NCI-H1930 (cell line): ENCODE measurements at regions not wholly inside any gene's neighbourhood (a gene's known extent, or its start where the extent isn't known, plus 50 kb on each side); places are given as distances from the start of the nearest gene placed in this dataset.
"Not testable (repeated sequence)": the region's sequence is repeated elsewhere in the genome, so short reads cannot be mapped to it uniquely, and the experiment has no call there.

Experiments
- DNase-seq, 2 experiments: peaks; one replicate each; lab custom pipeline; 2025; lab: John Stamatoyannopoulos, UW

DNA sequence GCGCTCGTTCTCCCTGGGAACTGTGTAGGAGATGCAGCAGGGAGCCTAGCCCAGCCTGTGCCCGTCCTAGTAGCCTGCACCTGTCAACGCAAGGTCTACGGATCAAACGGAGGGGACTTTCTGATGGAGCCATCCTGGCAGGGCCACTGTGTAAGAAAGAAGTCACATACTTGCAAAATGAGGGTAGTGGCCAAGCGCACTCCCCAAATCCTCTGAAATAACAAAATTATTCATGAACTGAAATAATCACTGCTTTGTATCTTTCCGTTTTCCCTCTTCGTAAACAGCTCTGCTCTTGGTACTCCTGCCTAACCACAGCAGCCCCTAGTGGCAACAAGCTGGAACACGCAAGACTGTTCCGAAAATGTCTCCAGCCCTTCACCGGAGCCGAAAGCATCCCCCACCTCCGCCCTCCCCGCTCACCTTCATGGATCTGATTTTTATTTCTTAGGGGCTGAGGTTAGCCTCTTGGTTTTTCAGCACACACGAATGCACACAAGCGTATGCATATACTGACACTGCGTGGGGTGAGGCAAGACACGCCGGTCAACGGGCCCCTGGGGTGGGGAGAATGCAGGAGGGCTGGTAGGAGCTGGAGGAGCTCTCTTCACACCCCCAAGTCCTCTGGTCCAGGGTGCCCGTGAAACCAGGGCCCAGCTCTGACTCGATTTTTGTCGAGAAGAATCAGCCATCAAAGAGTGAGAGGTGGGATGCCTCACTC, 100.8 kb downstream of the ABCC12 start:
- peak; percentile 11 to 15 for DNase-seq

DNA sequence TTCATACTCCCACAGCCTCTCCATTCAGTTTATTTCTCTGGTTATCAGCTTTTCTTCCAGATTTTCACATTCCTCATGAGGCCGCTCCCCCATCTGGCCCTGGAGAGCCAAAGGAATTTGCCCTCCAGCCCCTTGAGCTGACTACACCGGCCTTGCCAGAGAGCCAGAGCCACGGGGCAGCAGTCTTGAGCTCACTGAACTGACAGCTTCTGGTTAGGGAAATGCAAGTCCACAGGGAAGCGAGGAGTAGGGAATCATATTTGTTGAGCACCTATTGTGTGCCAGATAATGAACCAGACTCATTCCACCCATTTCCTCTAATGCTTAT, 102.4 kb downstream of the ABCC12 start:
- no peak for DNase-seq

DNA sequence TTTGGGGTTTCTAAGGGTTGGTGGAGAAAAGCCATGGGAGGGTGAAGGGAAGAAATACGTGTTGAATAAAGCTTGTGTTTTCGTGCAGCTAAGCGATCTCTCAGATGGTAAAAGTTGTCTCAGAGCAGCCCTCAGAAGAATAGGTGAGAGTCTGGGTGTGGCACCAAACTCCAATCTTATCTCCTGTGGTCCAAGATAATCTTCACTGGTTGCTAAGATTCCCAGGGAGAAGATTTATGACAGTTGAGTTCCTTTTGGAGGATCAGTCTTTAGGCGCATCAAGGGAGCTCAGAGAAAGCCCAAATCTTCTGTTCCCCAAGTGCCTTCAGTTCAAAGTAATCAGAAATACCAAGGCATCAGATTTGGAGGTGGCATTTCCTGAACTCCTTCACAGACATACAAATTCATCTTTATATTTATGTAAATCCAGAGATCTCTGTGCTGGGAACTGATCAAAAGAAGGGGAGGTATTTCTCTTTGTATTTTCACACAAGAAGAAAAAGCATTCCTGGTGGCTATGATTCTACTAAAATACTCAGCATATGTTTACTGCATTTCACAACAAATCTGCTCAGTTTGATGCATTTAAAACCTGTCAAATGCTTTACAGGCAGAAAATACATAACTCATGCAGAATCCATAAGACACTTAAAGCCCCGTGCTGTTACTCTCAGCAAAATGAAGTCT, 102.9 kb downstream of the ABCC12 start:
- no peak for DNase-seq

DNA sequence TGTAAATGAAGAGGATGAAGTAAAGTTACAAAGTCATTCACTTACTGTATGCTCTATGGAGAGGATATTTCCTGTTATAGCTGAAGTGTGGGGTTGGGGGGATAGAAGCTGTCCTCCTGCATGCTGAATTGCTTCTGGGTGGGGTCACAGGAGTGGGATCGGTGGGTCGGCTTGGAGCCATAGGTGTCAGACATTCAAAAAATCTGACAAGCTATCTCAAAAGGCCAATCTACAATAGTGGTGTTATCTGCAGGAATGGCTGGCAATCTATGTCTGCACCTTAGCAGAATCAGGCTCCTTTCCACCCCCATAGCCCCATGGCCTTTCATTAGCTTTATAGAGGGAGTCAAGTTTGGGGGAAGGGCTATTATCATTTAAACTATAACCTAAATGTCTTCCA, 104.9 kb downstream of the ABCC12 start:
- no peak for DNase-seq

DNA sequence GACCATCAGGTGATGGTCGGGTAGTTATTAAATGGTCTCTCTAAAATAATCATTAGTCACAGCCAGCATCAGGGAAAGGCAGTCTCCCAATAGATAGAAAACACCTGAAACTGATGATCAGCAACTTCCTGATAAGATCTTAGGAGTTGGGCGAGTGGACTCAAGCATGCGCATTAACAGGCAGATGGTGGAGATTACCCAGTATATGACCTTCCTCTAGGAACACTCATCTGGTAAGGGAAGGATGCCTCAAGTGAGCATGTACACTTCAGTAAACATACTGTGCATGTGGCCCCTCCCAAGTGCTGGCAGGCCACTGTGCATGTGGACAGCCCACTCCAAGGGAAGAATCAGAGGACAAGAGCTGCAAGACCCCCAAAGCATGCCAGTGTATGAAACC, 105.9 kb downstream of the ABCC12 start:
- no peak for DNase-seq

DNA sequence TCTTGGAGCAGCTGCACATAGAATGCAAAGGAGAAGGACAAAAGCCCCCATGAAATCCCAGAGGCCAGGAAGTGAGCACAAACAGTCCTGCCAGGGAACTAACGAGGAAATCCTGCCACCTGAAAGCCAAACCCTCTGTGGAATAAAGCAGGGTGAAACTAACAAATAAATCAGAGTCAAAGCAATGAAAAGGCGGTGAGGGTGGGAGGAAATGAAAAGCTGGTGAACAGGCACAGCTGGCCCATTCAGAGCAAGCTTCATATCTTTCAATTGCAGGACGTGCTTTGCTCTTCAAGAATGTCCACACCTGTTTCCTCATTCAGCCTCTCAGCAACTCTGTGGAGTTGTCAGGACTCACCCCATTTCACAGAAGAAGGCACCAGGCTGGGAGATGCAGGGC, 108.1 kb downstream of the ABCC12 start:
- DNase-seq: no peak

DNA sequence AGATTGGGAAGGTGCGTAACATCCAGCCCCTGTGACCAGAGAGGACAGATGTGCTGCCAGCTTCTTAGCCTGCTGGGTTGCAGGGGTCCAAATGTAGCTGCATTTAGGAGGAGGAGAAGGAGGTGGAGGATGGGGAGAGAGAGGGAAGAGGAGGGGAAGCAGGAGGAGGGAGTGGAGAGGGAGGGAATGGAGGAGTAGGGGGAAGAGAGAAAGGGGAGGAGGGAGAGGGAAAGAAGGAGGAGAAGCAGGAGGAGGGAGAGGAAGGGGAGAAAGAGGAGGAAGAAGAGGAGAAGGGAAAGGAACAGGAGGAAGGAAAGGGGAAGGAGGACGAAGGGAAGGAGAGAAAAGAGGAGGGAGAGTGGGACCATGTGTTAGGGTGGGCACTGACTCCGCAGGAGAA, 108.6 kb downstream of the ABCC12 start:
- no peak for DNase-seq

DNA sequence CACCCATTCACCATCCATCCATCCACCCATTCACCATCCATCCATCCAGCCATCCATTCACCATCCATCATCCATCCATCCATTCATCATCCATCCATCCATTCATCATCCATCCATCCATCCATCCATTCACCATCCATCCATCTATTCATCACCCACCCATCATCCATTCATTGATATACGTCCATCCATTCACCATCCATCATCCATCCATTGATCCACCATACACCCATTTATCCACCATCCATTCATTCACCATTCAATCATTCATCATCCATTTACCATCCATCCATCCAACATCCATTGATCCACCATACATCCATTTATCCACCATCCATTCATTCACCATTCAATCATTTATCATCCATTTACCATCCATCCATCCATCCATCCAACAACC, 111.7 kb downstream of the ABCC12 start:
- DNase-seq: no peak

DNA sequence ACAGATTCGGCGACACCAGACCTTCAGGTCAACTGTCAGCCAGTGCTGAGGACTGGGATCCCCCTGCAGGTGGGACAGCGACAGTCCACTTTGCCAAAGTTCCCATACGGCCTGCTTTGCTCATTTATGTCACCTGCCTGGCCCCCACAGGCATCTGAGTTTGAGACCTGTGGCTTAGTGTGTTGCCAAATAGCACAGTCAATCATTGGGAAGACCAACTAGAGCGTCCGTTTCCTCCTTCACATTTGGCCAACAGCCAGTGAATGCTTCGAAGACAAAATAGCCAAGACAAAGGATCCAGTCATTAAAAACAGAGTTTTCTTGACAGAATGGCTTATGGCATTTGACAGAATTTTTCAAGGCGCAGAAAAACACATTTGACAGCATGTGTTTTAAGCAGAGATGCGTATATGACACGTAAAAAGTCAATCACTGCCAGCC, 113.8 kb downstream of the ABCC12 start:
- no peak for DNase-seq

DNA sequence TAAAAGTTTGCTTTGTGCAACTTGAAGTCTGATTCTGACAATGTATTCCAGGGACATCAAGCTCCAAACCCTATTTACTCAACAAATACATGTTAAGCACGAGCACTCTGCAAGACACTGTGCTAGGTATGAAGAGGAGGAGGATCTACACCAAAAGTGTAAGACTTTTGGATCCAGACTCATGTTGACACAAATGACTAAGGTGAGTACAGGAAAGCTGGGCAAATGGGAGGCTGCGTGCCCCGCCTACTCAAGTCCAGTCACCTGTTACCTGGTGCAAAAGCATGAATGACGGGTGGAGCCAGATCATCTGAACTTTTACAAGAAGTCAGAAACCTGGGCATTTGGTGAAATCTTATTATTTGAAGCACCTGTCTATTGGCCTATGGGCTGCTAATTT, 120.7 kb downstream of the ABCC12 start:
- DNase-seq: no peak

DNA sequence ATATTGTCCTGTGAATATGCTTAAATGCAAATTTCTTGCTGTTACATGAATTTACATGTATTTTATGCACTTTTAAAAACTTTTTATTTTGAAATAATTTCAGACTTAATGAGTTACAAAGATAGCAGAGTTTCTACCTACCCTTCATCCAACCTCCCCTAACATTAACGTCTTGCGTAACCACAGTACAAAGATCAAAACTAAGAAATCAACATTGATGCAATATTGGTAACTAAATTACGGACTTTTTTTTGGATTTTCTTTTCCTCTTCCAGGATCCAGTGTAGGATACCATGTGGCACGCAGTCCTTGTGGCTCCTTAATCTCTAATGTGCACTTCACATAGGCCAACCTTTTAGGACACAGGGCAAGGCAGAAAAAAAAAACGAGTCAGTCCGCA, 124.9 kb downstream of the ABCC12 start:
- no peak for DNase-seq

DNA sequence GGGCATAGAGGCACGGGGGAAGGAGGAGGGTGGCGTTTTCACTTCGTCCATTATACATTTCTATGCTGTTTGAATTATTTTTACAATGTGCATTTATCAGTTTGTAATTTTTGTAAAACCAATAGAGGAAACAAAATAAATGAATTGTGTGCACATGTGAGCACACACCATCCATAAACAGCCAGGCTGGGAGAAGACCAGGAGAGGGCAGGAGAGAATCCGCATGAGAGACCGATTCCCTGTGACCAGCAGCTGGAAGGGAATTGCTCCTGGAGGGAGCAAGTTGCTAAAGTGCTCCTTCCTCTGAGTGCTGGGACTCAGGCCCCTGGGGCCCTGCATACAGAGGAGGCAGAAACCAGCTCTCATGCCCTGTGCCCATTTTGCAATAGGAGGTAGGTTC, 126.0 kb downstream of the ABCC12 start:
- no peak for DNase-seq

DNA sequence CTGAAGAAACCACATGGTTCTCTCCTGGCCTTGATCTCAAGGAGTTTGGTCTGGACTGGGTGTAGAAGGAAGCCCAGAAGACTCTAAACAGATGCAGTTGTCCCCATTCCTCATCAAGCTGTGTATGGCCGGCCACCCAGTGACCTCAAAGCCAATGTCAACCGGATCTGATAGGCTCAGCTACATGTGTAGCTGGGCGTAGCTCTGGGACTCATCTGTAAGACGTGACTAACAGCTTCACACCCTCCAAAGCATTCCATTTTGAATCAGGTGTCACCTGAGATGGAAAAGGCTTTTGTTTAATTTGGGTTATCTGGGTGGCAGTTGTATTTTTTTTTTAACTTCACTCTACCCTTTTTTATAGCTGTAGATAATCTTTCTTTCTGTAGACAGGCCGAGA, 130.4 kb downstream of the ABCC12 start:
- no peak for DNase-seq

DNA sequence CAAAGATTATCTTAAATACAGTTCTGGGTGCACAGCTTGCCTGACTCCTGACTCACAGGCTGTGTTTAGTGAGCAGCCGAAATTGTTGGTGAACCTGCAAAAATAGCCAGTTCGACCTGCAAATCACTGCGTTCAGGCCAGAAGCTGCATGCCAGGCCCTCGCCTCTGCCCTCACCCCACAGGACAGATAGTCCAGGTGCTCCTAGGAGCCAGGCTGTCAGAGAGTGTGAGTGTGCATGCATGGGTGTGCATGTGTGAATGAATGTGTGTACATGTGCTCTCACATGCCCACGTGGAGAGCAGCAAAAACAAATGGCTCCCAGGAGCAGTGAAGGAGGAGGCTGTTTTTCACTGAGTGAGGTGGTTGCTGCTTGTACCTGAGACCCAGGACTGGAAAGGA, 131.8 kb downstream of the ABCC12 start:
- no peak for DNase-seq

DNA sequence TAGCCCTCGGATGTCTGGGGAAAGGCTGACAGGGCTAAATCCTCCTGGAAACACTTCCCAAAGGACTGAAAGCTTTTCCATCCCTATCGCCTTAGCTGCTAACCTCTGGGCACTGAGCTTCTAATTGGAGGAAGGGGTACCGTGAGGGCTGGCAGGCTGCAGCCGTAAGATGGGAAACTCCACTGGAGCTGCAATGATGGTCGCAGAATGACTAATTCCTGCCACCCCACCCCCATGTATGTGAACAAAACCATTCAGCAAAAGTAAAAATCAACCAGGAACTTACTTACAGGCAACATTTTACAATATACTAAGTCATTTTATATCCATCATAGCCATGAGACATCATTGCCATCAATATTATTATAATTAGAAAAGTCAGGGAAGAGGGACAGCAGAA, 133.3 kb downstream of the ABCC12 start:
- no peak for DNase-seq

DNA sequence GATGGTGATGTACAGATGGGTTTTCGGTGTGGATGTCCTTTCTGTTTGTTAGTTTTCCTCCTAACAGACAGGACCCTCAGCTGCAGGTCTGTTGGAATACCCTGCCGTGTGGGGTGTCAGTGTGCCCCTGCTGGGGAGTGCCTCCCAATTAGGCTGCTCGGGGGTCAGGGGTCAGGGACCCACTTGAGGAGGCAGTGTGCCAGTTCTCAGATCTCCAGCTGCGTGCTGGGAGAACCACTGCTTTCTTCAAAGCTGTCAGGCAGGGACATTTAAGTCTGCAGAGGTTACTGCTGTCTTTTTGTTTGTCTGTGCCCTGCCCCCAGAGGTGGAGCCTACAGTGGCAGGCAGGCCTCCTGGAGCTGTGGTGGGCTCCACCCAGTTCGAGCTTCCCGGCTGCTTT, 135.2 kb downstream of the ABCC12 start:
- not testable (repeated sequence) for DNase-seq

DNA sequence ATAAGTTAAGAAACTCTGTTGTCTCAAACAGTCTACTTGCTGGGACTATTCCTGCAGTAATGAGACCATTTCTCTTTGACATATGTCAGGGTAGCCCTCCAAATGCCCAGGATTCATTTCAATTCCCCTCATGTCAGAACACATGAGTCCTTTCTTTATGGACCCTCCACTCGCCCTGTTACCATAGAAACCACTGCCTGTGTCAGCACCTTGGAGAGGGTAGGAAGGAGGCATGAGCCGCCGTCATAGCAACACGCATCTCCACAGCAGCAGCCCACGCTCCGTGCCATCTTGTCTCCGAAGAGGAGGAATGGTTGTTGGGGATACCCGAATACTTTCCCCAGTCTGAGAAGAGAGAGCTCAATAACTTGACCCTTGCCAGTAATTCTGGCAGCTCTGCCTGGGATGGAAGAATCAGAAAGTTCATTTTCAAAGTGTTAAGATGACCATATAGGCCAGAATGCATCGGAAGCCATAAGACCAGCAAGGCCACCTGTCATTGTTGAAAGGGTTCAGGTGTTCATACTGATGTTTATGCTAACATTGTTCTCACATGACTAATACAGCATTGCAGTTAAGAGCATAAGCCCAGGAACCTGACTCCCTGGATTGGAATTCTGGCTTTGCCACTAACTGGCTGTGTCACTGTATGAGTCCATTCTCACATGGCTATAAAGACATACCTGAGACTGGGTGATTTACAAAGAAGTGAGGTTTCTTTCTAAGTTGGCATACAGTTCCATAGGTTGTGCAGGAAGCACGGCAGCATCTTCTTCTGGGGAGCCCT, 141.3 kb downstream of the ABCC12 start:
- no peak for DNase-seq

DNA sequence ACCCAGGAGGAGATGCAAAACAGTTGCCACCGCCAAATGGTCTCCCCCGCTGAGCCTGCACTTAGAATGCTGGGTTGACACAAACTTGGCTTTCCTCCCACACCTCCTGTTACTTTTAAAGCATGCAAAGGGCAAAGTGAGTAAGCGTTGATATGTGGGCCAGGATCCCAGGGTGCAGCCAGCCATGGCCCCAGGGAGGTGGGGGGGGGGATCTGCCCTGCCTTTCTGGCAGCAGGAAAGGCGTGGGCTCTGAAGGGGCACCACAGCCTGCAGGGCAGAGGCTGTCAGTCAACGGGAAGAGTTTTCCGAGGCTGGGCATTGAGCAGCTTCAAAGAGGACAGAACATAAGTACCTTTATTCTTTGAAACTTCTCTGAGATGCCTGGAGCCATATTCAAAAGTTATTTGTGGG, 142.3 kb downstream of the ABCC12 start:
- no peak for DNase-seq

DNA sequence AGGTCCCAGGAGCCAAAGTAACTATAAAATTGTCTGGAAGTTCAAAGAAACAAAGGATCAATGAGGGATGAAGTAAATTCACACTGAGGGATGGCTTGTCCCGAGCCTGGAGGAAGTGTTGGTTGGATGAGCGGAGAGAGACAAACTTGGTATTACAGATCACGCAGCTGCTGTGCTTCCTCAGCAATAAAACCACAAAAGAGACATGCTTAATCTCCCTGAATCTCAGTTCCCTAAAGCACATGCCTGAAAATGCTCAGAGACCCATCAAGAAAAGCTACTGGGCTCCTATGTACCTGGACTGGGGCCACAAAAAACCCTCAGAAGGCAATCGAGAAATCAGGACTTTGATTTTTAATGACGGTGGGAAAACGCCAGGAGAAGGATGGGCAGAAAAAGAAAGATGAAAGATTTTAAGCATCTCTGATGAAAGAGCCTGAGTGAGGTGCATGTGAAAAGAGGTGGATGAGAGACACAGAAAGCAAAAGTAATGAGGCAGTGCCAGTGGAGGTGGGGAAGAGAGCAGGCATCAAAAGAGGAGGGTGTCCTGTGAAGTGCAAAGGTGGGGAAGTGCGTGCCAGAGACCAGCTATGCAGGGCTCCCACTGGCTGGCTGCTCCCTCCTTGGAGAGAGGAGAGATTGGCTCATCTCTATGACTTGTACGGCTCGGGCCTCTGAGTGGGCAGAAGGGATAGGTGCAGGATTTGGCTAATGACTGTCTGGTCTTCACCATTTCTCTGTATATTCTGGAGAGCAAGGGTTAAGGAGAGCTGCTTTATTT, 143.7 kb downstream of the ABCC12 start:
- DNase-seq: no peak

DNA sequence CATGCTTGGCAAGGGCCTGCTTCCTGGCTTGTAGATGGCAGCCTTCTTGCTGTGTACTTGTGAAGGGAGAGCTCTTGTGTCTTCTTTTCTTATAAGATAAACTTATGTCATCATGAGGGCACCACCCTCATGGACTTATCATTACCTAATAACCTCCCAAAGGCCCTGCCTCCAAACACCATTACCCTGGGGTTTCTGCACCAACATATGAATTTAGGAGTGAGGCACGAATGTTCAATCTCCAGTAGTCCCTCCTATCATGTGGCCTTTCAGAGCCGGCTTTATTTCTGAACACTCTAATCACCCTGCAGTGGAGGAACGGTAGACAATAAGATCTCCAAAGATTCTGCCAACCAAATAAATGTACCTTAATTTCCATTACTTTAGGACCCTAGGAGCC, 144.3 kb downstream of the ABCC12 start:
- no peak for DNase-seq

DNA sequence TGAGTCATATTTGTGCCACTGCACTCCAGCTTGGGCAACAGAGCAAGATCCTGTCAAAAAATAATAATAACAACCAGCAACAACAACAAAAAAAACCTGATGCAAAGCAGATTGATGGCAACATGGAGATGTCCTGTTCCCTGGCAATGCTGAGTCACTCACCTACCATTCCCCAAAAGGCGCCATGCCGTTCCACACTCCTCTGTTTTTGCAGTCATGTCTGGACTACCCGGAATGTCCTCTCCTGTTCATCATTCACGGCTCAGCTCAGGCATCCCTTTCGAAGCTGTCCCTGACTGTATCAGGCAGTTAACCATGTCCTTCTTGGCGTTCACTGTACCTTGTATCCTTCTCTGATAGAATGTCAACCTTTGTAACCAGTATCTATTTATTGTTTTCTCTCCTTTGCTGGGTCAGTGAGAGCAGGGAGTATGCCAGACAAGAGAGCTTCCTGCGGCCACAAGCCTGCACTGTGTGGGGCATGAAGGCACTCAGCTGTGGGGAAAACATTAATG, 147.7 kb downstream of the ABCC12 start:
- DNase-seq: no peak

DNA sequence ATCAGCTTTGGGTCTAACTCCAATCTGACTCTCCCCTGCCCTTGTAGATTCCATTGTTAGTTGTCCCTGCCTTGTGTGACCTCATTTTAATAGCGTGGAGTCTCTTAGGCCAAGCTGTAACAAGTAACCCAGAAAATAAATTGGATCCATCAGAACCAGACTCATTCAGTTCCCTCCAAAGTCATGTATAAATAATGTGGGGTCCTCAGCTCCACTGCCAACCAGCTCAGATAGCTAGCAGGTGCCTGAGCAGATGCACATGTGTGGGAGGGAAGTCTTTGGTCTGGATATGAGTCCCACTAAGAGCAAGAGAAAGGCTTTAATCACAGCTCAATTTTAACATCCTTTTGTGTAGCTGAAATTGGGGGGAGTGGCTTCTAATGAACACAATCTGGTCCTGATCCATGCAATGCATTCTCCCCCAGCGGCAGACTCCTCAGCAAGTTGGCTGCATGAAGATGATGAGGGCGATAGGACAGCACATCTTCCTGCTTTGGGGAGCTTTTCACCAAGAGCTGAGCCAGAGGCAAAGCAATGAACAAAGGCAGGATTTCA, 151.6 kb downstream of the ABCC12 start:
- no peak for DNase-seq
